A549 (cell line): ENCODE measurements at regions not wholly inside any gene's neighbourhood (a gene's known extent, or its start where the extent isn't known, plus 50 kb on each side); places are given as distances from the start of the nearest gene placed in this dataset.
A peak's percentile ranks its signal among the peaks of the same experiment; 100 is the strongest.

Source experiments
- ATAC-seq, 2 experiments: fragments of 200-7000 bp in 1 of 2; fragments of >200 bp in 1 of 2; cut with Nextera tagmentation in 1 of 2; cut with Tn5 transposase in 1 of 2; 3 replicates each; pipeline versions ENCODE4 v1.8.0 to v1.9.1; 2018 to 2020; ENCODE audit warnings: mild to moderate bottlenecking in 1 of 2, moderate library complexity in 1 of 2
- CTCF ChIA-PET: fragments of 300-600 bp; sonication (Branson Sonifier 250); formaldehyde crosslinking; extraction: SDS; loops from one replicate; lab custom pipeline; 2021; ENCODE audit warnings: antibody characterized with exemption, inconsistent platforms; lab: Yijun Ruan, JAX
- POLR2A ChIA-PET: fragments of 350-600 bp; formaldehyde crosslinking; extraction: SDS; loops from one replicate; lab custom pipeline; 2021; ENCODE audit warnings: antibody characterized with exemption, inconsistent platforms; lab: Yijun Ruan, JAX
- DNase-seq, 2 experiments: peaks; one replicate each; pipeline versions ENCODE4 v3.0.0 to v3.0.0-alpha.2; 2011 to 2016; ENCODE audit warnings: low read depth in 1 of 2, low spot score in 1 of 2
- FAIRE-seq: peaks from 2 replicates; lab custom pipeline; 2011; peaks lifted over from hg19 to GRCh38; lab: Jason Lieb, UNC
- H3K27ac ChIP-seq, 2 experiments: fragments of >200 bp; sonication (Bioruptor Twin); formaldehyde crosslinking; 3 replicates each; pipeline ENCODE4 v1.5.1; 2016 to 2017
- H3K4me1 ChIP-seq: fragments of >200 bp; sonication (Bioruptor Twin); formaldehyde crosslinking; 3 replicates; pipeline ENCODE4 v1.6.1; 2016
- H3K4me2 ChIP-seq: fragments of >200 bp; sonication (Bioruptor Twin); formaldehyde crosslinking; 3 replicates; pipeline ENCODE4 v1.6.1; 2016
- H3K4me3 ChIP-seq: fragments of >200 bp; sonication (Bioruptor Twin); formaldehyde crosslinking; 3 replicates; pipeline ENCODE4 v1.5.1; 2016
- H3K9me3 ChIP-seq: fragments of >200 bp; sonication (Bioruptor Twin); formaldehyde crosslinking; 3 replicates; pipeline ENCODE4 v1.6.1; 2016
- ATOH8 ChIP-seq: fragments of 250-450 bp; sonication (Bioruptor Pico); IDR thresholded peaks from 2 replicates; pipeline ENCODE4 v1.5.0; 2020; ENCODE audit warnings: low read depth, mild to moderate bottlenecking, moderate library complexity
- CBX8 ChIP-seq: fragments of 200-600 bp; sonication (generic); IDR thresholded peaks from 2 replicates; pipeline ENCODE4 v1.6.1; 2016
- CEBPB ChIP-seq, 2 experiments: fragments of >200 bp in 1 of 2; sonication (Bioruptor Twin) in 1 of 2; formaldehyde crosslinking in 1 of 2; IDR thresholded peaks; 2 replicates each; pipeline ENCODE4 v1.6.1; 2012 to 2016
- CTCF ChIP-seq: fragments of >200 bp; sonication (Bioruptor Twin); formaldehyde crosslinking; IDR thresholded peaks from 3 replicates; pipeline ENCODE4 v1.5.1; 2016
- ELK1 ChIP-seq: fragments of 150-350 bp; IDR thresholded peaks from 2 replicates; pipeline ENCODE4 v1.6.1; 2014; ENCODE audit warnings: low read depth, mild to moderate bottlenecking, low read length
- EP300 ChIP-seq, 2 experiments: fragments of >200 bp; sonication (Bioruptor Twin); formaldehyde crosslinking; IDR thresholded peaks; 2 replicates in 1 of 2; 3 replicates in 1 of 2; pipeline ENCODE4 v1.6.1; 2016 to 2017
- ESRRA ChIP-seq: fragments of 150-350 bp; IDR thresholded peaks from 2 replicates; pipeline ENCODE4 v1.6.1; 2014; ENCODE audit warnings: mild to moderate bottlenecking, low read length, borderline replicate concordance
- MAFK ChIP-seq: fragments of 450-650 bp; IDR thresholded peaks from 2 replicates; pipeline ENCODE4 v1.6.1; 2014; ENCODE audit not compliant: partially characterized antibody
- NFE2L2 ChIP-seq: fragments of 150-350 bp; conservative IDR thresholded peaks from 2 replicates; pipeline ENCODE4 v1.6.1; 2014; ENCODE audit warnings: low read length
- PHF8 ChIP-seq: fragments of 200-600 bp; sonication (generic); IDR thresholded peaks from 2 replicates; pipeline ENCODE4 v1.6.1; 2016; ENCODE audit warnings: low read depth, mild to moderate bottlenecking, antibody characterized with exemption, moderate library complexity, borderline replicate concordance
- REST ChIP-seq: fragments of 200-600 bp; sonication (generic); IDR thresholded peaks from 2 replicates; pipeline ENCODE4 v1.6.1; 2016; ENCODE audit warnings: antibody characterized with exemption, mild to moderate bottlenecking, moderate library complexity
- RNF2 ChIP-seq: fragments of 200-600 bp; sonication (generic); IDR thresholded peaks from 2 replicates; pipeline ENCODE4 v1.6.1; 2016; ENCODE audit warnings: low read depth, mild to moderate bottlenecking, antibody characterized with exemption, moderate library complexity, borderline replicate concordance
- SMC3 ChIP-seq: fragments of >200 bp; sonication (Bioruptor Twin); formaldehyde crosslinking; IDR thresholded peaks from 3 replicates; pipeline ENCODE4 v1.6.1; 2018; ENCODE audit warnings: inconsistent platforms
- TP53 ChIP-seq: fragments of 250-450 bp; sonication (Bioruptor Pico); IDR thresholded peaks from 2 replicates; pipeline ENCODE4 v1.5.0; 2021; ENCODE audit warnings: mild to moderate bottlenecking, moderate library complexity
- WGBS: methylation state at CpG from one replicate; pipeline ENCODE4 v1.1.6; 2017; ENCODE audit errors: missing lambda C conversion rate; 5-methylcytosine and 5-hydroxymethylcytosine counted together

- ATAC-seq (no peak), DNase-seq (no peak), FAIRE-seq (no peak)
- Histone ChIP-seq H3K9me3 (no peaks in the 10 kb centered on the region), H3K4me1 (no peaks in the 10 kb centered on the region), H3K27ac (no peak overlapping the region), H3K4me2 (no peak overlapping the region), H3K4me3 (no peak overlapping the region)
- ChIA-PET CTCF (no interaction called here), POLR2A (no interaction called here)
- TF ChIP-seq SMC3 (no peak), CTCF (no peak), CBX8 (no peak), REST (no peak), CEBPB (IDR thresholded peaks at IDR 0.05) (no peak), TP53 (no peak), ATOH8 (CRISPR knock-in tag) (no peak), RNF2 (no peak), ESRRA (no peak), PHF8 (no peak), EP300 (IDR thresholded peaks at IDR 0.05) (no peak), MAFK (peak; percentile 72), ELK1 (no peak), NFE2L2 (0 out of 2 replicates have a peak, but pooled peaks have one; percentile 8)
- WGBS: 58% methylated on average over 2 of the region's 2 CpGs
These were observed 50.2 kb upstream of the PCLO start for GRCh38 chr7:83212883-83213282.
